Thyroid gland (tissue), 4 donors: ENCODE measurements at regions not wholly inside any gene's neighbourhood (a gene's known extent, or its start where the extent isn't known, plus 50 kb on each side); places are given as distances from the start of the nearest gene placed in this dataset.

Experiments used
- CTCF ChIP-seq, 6 experiments: fragments of 200-600 bp in 3 of 6; fragments of 450-650 bp in 3 of 6; sonication (generic) in 3 of 6; IDR thresholded peaks; one replicate each; pipeline ENCODE4 v1.5.1; 2016 to 2019; ENCODE audit warnings: antibody characterized with exemption in 6 of 6, mild to moderate bottlenecking in 2 of 6, inconsistent platforms in 1 of 6, moderate library complexity in 1 of 6
- POLR2A ChIP-seq, 2 donors: fragments of 450-650 bp; IDR thresholded peaks; one replicate each; pipeline ENCODE4 v1.6.1; 2017; ENCODE audit warnings: antibody characterized with exemption in 2 of 2, mild to moderate bottlenecking in 2 of 2, moderate library complexity in 1 of 2

GRCh38 chr6:26295691-26296555 lies 69.1 kb upstream of the BTN3A2 start:
- TF ChIP-seq CTCF (IDR thresholded peaks at IDR 0.05) (no peak), POLR2A (IDR thresholded peaks at IDR 0.05) (no peak)
